ENCODE measurements at regions not wholly inside any gene's neighbourhood (a gene's known extent, or its start where the extent isn't known, plus 50 kb on each side); places are given as distances from the start of the nearest gene placed in this dataset.
A peak's percentile ranks its signal among the peaks of the same experiment; 100 is the strongest.

DNA sequence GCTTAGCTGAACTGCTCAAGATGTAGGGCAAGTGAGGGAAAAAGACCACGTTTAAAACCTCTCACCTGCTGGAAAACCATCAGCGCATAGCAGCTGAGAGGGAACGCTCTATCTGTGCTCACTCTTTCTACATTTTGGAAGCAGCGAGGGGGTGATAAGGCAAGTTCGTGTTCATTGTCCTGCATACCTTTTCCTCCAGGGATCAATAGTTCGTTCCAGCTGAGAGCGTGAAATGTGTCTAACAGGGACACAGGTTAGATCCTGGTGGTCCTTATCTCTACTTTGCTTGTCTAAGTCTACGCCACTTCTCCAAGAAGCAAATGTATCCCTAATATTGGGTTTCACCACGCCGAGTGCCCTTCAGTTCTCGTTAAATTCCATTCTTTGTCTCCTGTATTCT, 183.5 kb upstream of the ZFHX3 start:
- no peak for DNase-seq
- no CpG with 5 or more reads among the region's 11 CpGs for WGBS (ENCODE audit: extremely low coverage, insufficient coverage, insufficient read length)
- no peak overlapping the region for H3K4ac ChIP-seq (ENCODE audit: low read depth, low read length)

DNA sequence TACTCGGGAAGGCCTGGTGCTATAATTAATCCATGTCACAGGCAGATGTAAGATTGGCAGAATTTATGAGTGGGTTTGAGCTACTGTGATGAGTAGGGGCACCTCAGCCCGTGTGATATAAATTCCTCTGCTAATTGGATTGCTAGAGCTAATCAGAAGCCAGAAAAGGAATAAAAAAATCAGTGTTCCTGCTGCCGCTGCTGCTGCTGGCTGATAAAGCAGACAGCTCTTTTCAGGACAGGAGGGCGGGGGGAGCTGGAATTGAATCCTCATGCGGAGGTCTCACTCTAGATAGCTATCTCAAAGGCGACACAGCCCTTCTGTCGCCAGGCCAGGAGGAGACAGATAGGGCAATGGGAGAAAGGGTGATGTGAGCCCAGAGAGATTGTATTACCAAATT, 182.7 kb upstream of the ZFHX3 start:
- H3K4me3 ChIP-seq (ENCODE audit: low read depth, low read length), result no peak overlapping the region
- H3K79me1 ChIP-seq (ENCODE audit: low read length), result no peaks in the 10 kb centered on the region
- DNase-seq, result no peak
- no peak overlapping the region for H2BK12ac ChIP-seq (ENCODE audit: low read length)
- H4K12ac ChIP-seq (ENCODE audit: low read depth, low read length), result no peak overlapping the region
- H3K9me3 ChIP-seq (ENCODE audit: insufficient read depth, low read depth, low read length), result no peaks in the 10 kb centered on the region
- H3K23ac ChIP-seq (ENCODE audit: low read length), result no peak overlapping the region
- no peak overlapping the region for H2AFZ ChIP-seq (ENCODE audit: insufficient read depth, low read length, poor library complexity)
- no peak overlapping the region for H3K4me2 ChIP-seq (ENCODE audit: low read length)
- H3K79me2 ChIP-seq (ENCODE audit: control insufficient read depth, insufficient read depth, low read length, poor library complexity), result no peaks in the 10 kb centered on the region
- H4K91ac ChIP-seq (ENCODE audit: low read depth, low read length), result no peak overlapping the region
- H3K14ac ChIP-seq (ENCODE audit: low read length), result no peak overlapping the region
- no CpG with 5 or more reads among the region's 7 CpGs for WGBS (ENCODE audit: extremely low coverage, insufficient coverage, insufficient read length)
- no peaks in the 10 kb centered on the region for H3K36me3 ChIP-seq (ENCODE audit: control insufficient read depth in 1 of 2, insufficient read depth in 2 of 2, low read length in 2 of 2)
- H3K9ac ChIP-seq (ENCODE audit: low read length), result no peak overlapping the region
- H2BK5ac ChIP-seq (ENCODE audit: low read depth, low read length, poor library complexity), result no peak overlapping the region
- H4K8ac ChIP-seq (ENCODE audit: low read depth, low read length), result no peak overlapping the region
- no peak overlapping the region for H3K4ac ChIP-seq (ENCODE audit: low read depth, low read length)
- H3K27me3 ChIP-seq (ENCODE audit: insufficient read depth, low read length), result no peaks in the 10 kb centered on the region
- H3K27ac ChIP-seq (ENCODE audit: low read depth, low read length), result no peak overlapping the region
- H2AK5ac ChIP-seq (ENCODE audit: low read length), result no peak overlapping the region
- H2BK120ac ChIP-seq (ENCODE audit: insufficient read depth, low read length, poor library complexity), result no peak overlapping the region
- peaks cover 7% of the 10 kb centered on the region in 2 experiments for H3K4me1 ChIP-seq (ENCODE audit: control insufficient read depth in 1 of 2, insufficient read depth in 2 of 2, low read length in 2 of 2)
- H3K18ac ChIP-seq (ENCODE audit: low read length), result no peak overlapping the region

More for the DNA sequence above, 183.5 kb upstream of the ZFHX3 start:
- Histone ChIP-seq H3K79me1 (ENCODE audit: low read length) (no peaks in the 10 kb centered on the region), H3K27me3 (ENCODE audit: insufficient read depth, low read length) (no peaks in the 10 kb centered on the region), H4K8ac (ENCODE audit: low read depth, low read length) (no peak overlapping the region), H2BK5ac (ENCODE audit: low read depth, low read length, poor library complexity) (no peak overlapping the region), H3K79me2 (ENCODE audit: control insufficient read depth, insufficient read depth, low read length, poor library complexity) (no peaks in the 10 kb centered on the region), H2AK5ac (ENCODE audit: low read length) (no peak overlapping the region), H2AFZ (ENCODE audit: insufficient read depth, low read length, poor library complexity) (no peak overlapping the region), H3K27ac (ENCODE audit: low read depth, low read length) (no peak overlapping the region), H3K4me3 (ENCODE audit: low read depth, low read length) (no peak overlapping the region), H4K12ac (ENCODE audit: low read depth, low read length) (no peak overlapping the region), H3K36me3 (ENCODE audit: control insufficient read depth in 1 of 2, insufficient read depth in 2 of 2, low read length in 2 of 2) (no peaks in the 10 kb centered on the region), H2BK12ac (ENCODE audit: low read length) (no peak overlapping the region), H3K4me2 (ENCODE audit: low read length) (no peak overlapping the region), H3K4me1 (ENCODE audit: control insufficient read depth in 1 of 2, insufficient read depth in 2 of 2, low read length in 2 of 2) (peaks cover 3 to 5% of the 10 kb centered on the region in 2 experiments), H3K18ac (ENCODE audit: low read length) (no peak overlapping the region), H3K9ac (ENCODE audit: low read length) (no peak overlapping the region), H4K91ac (ENCODE audit: low read depth, low read length) (no peak overlapping the region), H3K9me3 (ENCODE audit: insufficient read depth, low read depth, low read length) (no peaks in the 10 kb centered on the region), H3K23ac (ENCODE audit: low read length) (no peak overlapping the region), H3K14ac (ENCODE audit: low read length) (no peak overlapping the region), H2BK120ac (ENCODE audit: insufficient read depth, low read length, poor library complexity) (no peak overlapping the region)

DNA sequence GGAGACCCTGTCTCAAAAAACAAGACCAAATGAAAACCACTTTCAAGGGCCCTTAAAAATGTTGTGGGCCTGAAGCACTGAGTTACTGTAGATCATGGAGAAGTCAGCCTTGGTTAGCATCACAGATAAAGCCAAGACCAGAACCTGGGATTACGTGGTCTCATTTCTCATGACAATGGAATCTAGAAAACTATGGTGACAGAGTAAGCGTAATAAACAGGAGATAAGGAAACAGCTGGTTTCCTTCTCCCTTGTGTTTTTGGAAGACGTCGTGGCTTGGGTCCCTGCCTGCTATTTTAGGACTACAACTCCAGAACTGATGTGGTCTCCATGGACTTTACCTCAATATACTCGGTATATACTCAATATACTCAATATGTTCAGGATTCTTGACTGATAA, 180.7 kb upstream of the ZFHX3 start:
- Histone ChIP-seq H3K9ac (ENCODE audit: low read length) (no peak overlapping the region), H3K23ac (ENCODE audit: low read length) (no peak overlapping the region), H2BK12ac (ENCODE audit: low read length) (no peak overlapping the region), H3K4me2 (ENCODE audit: low read length) (no peak overlapping the region), H2AFZ (ENCODE audit: insufficient read depth, low read length, poor library complexity) (no peak overlapping the region), H3K4me1 (ENCODE audit: control insufficient read depth in 1 of 2, insufficient read depth in 2 of 2, low read length in 2 of 2) (peaks cover 9% of the 10 kb centered on the region in 2 experiments), H3K14ac (ENCODE audit: low read length) (no peak overlapping the region), H3K18ac (ENCODE audit: low read length) (no peak overlapping the region), H4K8ac (ENCODE audit: low read depth, low read length) (no peak overlapping the region), H2BK120ac (ENCODE audit: insufficient read depth, low read length, poor library complexity) (no peak overlapping the region), H3K27ac (ENCODE audit: low read depth, low read length) (no peak overlapping the region), H3K4ac (ENCODE audit: low read depth, low read length) (no peak overlapping the region), H3K9me3 (ENCODE audit: insufficient read depth, low read depth, low read length) (no peaks in the 10 kb centered on the region), H4K12ac (ENCODE audit: low read depth, low read length) (no peak overlapping the region), H3K79me1 (ENCODE audit: low read length) (no peaks in the 10 kb centered on the region), H3K79me2 (ENCODE audit: control insufficient read depth, insufficient read depth, low read length, poor library complexity) (no peaks in the 10 kb centered on the region), H2AK5ac (ENCODE audit: low read length) (no peak overlapping the region), H3K4me3 (ENCODE audit: low read depth, low read length) (no peak overlapping the region), H4K91ac (ENCODE audit: low read depth, low read length) (no peak overlapping the region), H3K36me3 (ENCODE audit: control insufficient read depth in 1 of 2, insufficient read depth in 2 of 2, low read length in 2 of 2) (no peaks in the 10 kb centered on the region), H3K27me3 (ENCODE audit: insufficient read depth, low read length) (no peaks in the 10 kb centered on the region), H2BK5ac (ENCODE audit: low read depth, low read length, poor library complexity) (no peak overlapping the region)
- WGBS (ENCODE audit: extremely low coverage, insufficient coverage, insufficient read length), result no CpG with 5 or more reads among the region's 5 CpGs
- peak; percentile 57 to 91 for DNase-seq

DNA sequence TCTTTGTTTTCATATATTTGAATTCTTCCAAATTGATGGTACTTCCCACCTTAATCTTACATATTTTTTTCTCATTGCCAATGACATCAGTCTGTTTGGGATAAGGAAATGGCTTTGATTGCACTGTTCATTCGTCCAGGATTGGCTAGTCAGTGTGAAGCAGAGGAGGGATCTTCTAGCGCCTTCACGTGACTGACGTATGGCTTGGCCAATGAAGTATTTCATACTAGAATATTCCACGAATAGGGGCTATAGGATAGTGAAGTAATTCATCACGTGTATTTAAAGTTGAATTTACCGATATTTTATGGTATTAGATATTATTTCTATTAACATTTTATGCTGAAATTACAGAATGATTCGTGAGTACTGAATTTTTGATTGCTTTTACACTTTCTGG, 178.7 kb upstream of the ZFHX3 start:
- H3K9me3 ChIP-seq (ENCODE audit: insufficient read depth, low read depth, low read length), result no peaks in the 10 kb centered on the region
- no peak overlapping the region for H4K12ac ChIP-seq (ENCODE audit: low read depth, low read length)
- no peak overlapping the region for H2AFZ ChIP-seq (ENCODE audit: insufficient read depth, low read length, poor library complexity)
- DNase-seq, result no peak
- H3K23ac ChIP-seq (ENCODE audit: low read length), result no peak overlapping the region
- H3K4me3 ChIP-seq (ENCODE audit: low read depth, low read length), result no peak overlapping the region
- no peak overlapping the region for H4K8ac ChIP-seq (ENCODE audit: low read depth, low read length)
- H2AK5ac ChIP-seq (ENCODE audit: low read length), result no peak overlapping the region
- no peak overlapping the region for H3K4me2 ChIP-seq (ENCODE audit: low read length)
- H2BK120ac ChIP-seq (ENCODE audit: insufficient read depth, low read length, poor library complexity), result no peak overlapping the region
- no peak overlapping the region for H3K14ac ChIP-seq (ENCODE audit: low read length)
- no peaks in the 10 kb centered on the region for H3K79me2 ChIP-seq (ENCODE audit: control insufficient read depth, insufficient read depth, low read length, poor library complexity)
- no peak overlapping the region for H3K9ac ChIP-seq (ENCODE audit: low read length)
- no peak overlapping the region for H3K4ac ChIP-seq (ENCODE audit: low read depth, low read length)
- H2BK5ac ChIP-seq (ENCODE audit: low read depth, low read length, poor library complexity), result no peak overlapping the region
- H3K27me3 ChIP-seq (ENCODE audit: insufficient read depth, low read length), result no peaks in the 10 kb centered on the region
- no peak overlapping the region for H3K27ac ChIP-seq (ENCODE audit: low read depth, low read length)
- no peak overlapping the region for H3K18ac ChIP-seq (ENCODE audit: low read length)
- no peaks in the 10 kb centered on the region for H3K79me1 ChIP-seq (ENCODE audit: low read length)
- H4K91ac ChIP-seq (ENCODE audit: low read depth, low read length), result no peak overlapping the region
- H2BK12ac ChIP-seq (ENCODE audit: low read length), result no peak overlapping the region
- WGBS (ENCODE audit: extremely low coverage, insufficient coverage, insufficient read length), result no CpG with 5 or more reads among the region's 8 CpGs
- no peaks in the 10 kb centered on the region for H3K36me3 ChIP-seq (ENCODE audit: control insufficient read depth in 1 of 2, insufficient read depth in 2 of 2, low read length in 2 of 2)
- H3K4me1 ChIP-seq (ENCODE audit: control insufficient read depth in 1 of 2, insufficient read depth in 2 of 2, low read length in 2 of 2), result peaks cover 4 to 6% of the 10 kb centered on the region in 2 experiments
